HG03066 (cell line): ENCODE measurements at regions not wholly inside any gene's neighbourhood (a gene's known extent, or its start where the extent isn't known, plus 50 kb on each side); places are given as distances from the start of the nearest gene placed in this dataset.

ENCODE experiments used
- ATAC-seq: cut with Tn5 transposase; IDR thresholded peaks from one replicate; pipeline ENCODE4 v1.9.1; 2021; ENCODE audit warnings: low read depth; ENCODE audit not compliant: unreplicated experiment

DNA sequence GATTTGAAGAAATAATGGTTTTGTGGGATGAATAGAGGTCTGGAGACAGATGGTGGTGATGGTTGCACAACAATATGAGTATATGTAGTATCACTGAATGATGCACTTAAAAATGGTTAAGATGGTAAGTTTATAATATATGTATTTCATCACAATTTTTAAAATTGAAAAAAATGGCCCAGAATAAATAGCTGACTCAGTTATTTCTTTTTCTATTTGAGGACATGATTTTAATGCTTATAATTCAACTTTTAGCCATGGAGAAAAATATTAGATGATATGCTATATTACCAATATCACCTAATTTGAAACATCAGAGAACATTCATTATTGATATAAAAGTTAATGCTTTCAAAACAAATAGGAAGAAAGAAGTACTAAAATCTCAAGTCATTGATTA is 339.8 kb upstream of the LINC00305 start:
- ATAC-seq: no peak

- no peak for ATAC-seq
Measured at GRCh38 chr18:64474773-64475172, 325.9 kb upstream of the LINC00305 start.

DNA sequence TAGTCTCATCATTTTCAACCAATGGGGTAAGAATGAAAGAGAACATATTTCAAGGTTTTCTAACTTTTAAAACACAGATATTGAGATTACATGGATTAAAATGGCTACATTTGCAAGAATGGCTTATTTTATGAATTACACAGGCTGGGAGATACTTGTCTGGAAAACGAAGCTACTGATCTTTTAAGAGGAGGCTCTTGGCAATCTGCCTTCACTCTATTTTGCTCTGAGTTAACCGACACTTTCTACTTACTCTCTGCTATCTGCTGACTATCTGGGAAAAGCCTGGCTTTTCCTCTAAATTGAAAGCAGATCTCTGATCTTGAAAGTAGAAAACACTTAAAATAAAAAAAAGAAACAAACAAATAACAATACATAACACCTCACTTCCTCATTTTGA is 325.4 kb upstream of the LINC00305 start:
- no peak for ATAC-seq

DNA sequence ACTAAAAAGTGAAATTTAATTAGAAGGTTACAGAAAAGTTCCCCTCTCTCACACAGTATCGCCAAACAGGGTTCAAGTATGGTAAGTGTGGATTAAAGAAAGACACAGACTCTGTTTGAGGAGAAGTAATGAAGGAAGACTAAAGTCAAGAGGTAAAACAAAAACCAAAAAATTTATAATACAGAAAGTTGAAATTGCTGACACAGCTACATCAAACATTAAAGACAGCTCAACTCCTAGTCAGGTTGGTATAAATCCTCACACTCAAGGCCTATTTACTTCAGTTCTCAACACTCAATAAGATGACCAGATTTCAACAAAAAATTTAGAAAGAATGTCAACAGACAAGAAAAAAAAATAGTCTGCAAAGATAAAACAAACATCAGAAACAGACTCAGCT is 300.5 kb upstream of the LINC00305 start:
- no peak for ATAC-seq

DNA sequence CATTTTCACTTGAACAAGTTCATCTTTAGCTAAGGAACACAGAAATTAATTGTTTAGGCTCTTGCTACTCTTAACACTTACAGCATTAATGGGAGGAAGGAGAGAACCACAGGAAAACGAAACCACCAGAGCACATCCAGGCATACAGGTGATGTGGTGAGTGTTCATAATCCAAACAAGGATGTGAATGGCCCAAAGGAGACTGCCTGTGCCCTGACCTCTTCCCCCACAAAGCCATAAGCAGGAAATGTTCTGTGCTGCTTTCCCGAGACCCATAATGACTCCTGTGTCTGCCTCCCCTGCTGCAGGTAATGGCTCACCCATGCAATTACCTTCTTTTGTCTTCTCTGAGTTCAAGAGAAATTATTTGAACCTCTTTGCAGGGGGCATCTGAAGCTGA is 295.9 kb upstream of the LINC00305 start:
- no peak for ATAC-seq

- no peak for ATAC-seq
Measured at GRCh38 chr18:64438178-64438577, 289.3 kb upstream of the LINC00305 start.

DNA sequence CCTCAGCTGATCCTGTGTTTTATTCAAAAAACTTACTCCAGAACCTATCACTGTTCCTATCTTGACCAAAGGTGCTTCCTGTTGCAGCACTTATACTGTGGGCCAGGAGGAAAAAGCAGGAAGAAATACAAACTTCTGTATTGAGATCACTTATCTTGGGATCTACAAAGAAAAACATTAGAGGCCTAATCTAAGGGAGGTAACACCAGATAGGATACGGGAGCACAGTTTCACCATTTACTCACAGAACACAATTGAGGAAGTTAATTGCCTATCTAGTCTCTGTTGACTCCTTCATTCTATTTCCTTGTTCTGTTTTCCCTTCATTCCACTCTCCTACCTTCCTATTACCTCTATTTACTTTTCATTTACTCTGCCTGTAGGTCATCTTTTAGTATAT is 287.2 kb upstream of the LINC00305 start:
- no peak for ATAC-seq

DNA sequence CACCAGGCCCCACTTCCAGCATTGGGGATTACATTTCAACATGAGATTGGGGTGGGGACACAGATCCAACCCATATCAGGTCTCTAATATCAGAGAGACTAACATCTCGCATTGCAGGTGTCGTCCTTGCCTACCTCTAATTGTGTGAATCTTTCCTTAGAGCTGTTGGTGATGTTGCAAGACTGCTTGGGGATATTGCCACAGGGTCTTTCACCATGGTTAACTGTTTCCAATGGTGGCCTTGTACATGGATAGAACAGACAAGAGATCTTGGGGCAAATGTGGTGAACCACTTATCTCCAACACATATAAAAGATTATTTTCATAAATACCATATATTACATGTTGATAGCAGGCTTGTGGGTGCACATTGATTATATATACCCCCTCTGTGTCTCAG is 270.3 kb upstream of the LINC00305 start:
- no peak for ATAC-seq

DNA sequence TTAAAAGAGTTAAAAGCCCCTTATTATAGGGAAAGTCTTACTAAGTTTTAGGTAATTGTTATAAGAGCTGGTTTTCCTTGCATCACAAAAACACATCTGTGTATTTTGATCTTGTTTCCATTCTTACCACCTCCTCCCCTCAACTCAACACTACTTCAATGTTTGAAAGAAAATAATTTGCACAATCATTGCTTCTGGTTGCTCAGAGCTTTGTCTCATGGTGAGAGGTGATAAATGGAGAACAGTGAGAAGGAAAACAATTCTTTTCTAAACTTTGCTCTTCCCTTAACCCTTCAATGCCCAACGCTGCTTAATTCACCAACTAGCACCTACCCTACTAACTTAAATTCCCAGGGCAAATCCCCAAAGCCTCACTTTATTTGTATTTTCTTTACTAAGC is 268.1 kb upstream of the LINC00305 start:
- ATAC-seq: no peak

DNA sequence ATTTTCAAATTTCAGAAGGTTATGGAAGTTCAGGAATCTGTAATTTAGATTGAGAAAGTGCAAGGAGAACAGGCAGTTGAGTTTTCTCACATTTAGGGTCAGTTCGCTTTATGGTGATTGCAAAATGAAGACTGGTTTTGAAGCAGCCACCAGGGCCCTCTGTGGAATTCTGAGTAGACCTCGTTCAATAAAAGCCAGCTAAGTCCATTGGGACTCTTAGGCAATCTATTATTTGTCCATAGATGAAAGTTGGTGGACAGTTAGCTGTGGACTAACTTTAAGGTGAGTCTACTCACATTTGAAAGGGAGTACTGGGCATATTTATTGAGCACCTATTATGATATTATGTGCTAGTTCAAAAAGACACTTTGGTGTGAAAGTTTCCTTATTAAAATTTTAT is 266.3 kb upstream of the LINC00305 start:
- ATAC-seq: no peak

DNA sequence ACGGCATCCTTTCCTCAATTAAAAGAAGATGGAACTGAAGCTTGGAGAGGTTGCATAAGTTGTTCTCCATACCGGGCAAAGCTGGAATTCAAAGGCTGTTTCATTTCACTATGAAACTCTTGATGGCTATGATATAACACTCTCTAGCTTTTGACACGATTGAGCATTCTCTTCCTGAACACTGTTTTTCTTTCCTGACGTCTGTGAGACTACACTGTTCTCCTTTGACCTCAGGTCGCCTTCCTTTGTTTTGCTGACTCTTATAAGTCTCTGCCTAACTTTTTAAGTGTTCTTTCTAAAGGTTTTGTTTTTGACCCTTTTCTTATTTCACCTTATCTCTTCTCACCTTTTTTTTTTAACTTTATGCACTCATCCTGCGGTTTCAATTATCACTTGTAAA is 261.8 kb upstream of the LINC00305 start:
- no peak for ATAC-seq

GRCh38 chr18:64409511-64409910 is 260.6 kb upstream of the LINC00305 start:
- ATAC-seq: no peak

GRCh38 chr18:64407606-64408005 is 258.7 kb upstream of the LINC00305 start:
- no peak for ATAC-seq

DNA sequence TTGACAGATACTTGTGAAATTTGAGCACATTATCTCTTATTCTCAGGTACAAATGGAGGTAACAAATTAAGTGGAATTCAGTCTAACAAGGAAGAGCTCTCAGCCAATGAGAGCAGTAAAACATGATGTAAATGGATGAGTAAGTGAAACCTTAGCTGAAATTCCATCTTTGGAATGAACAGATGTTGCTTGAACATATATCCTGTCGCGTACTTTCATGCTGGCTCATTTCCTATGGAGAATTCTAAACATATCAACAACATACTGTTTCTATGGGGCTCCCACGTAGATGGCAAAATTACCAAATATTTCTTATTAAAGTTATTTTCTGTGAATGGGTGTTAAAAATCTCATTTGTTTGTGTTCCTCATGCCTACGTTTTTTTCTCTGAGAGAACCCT is 256.3 kb upstream of the LINC00305 start:
- ATAC-seq: no peak

DNA sequence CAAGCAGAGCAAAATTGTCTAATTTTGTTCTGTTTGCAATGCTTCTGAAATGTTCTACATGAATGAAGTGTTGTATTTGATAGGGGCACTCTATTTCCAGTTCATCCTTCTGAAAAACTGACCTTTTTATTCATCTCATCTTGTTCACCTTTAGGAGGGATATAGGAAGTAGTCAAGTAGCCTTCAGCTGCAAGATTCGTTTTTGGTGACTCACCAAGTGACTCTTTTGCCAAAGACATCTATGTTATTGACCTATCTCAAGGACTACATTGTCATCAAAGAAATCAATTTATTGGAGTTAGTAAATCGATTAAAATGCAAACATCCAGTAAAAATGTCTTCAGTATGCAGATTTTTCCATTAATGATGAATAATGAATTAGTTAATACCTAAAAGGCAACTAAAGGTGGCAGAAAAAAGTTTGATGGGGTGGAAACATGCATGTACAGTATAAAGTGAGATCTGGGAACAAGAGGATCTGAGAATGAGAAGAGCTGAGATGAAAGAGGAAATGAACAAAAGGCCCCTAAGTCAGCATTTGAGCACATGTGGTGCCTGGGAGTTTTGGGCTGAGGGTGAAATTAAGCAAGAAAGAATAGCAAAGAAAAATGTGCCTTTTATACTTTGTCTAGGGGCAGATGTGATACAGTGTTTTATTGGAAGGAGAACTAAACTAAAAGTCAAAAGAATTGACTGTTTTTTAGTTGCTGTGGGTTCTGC is 255.1 kb upstream of the LINC00305 start:
- ATAC-seq: no peak

GRCh38 chr18:64402636-64403035 is 253.7 kb upstream of the LINC00305 start:
- no peak for ATAC-seq

DNA sequence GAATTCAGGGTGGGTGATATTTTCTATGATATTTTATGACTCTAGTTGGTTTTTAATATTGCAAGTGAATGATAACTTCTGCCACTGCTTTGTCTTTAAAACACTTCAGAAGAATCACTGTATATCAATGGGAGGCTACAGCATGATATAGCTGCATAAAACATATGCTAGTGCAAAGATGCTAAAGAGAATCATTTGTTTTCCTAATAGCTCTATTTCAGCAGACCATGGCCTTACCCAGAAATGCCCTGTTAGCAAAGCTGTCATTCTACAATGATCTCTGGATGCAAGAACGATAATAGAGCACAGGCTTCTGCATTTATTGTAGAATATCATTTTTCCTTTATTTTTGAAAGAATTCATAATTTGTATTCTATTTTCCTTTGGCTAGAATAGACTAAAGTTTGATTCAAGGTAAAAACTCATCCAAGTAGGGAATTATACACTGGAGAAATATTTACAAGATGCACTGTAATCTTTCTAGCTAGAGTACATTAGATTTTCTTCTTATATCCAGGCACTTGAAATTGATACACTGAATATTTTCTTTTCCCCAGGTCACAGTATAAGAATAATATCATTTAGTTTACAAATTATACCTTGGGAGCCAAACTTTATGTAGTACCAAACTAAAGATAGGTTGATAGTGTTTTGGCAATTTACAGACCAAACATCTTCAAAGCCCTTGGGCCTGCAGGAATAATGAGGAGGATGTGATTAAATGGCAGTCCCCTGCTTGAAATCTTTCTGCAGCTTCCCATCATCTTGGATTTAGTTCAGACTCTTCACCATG is 252.6 kb upstream of the LINC00305 start:
- no peak for ATAC-seq

DNA sequence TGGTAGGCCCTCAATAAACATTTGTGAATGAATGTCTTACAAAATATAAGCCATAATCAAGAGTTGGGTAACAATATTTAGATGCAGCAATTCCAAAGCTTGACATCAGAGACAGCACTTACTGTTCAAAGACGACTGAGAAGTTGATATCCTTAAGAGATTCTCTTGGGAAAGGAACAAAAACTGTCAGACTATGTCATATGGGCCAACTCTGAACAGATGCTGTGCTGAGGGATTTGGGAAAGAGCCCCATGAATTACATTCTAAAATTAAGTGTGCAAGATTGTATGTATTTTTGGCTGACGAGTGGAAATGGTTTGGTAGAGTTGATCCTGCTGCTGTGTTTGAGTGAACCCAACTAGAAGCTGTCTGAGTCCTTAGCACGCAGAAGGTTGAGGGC is 250.7 kb upstream of the LINC00305 start:
- no peak for ATAC-seq

GRCh38 chr18:64398320-64398719 is 249.4 kb upstream of the LINC00305 start:
- no peak for ATAC-seq

GRCh38 chr18:64392202-64392601 is 243.3 kb upstream of the LINC00305 start:
- ATAC-seq: no peak

DNA sequence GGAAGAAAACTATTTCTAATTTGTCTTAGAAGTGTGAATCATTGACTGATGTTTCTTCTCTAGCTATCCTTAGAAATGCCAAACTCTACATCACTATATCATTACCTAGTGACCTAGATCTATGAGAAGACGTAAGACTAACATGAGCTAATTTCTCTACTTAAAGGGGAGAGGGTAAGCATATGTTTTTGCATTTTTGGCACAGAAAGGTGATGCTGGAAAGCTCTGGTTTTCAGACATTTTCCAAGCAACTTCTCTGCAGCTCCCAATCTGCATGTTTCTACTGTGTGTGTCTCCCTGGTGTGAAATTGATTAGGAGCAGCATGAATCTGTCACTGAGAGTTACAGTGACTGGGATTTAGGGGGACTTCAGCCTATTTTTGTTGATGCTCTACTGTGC is 235.2 kb upstream of the LINC00305 start:
- ATAC-seq: no peak

GRCh38 chr18:64380117-64380516 is 231.2 kb upstream of the LINC00305 start:
- peak; percentile 82 for ATAC-seq
